ENCODE measurements at regions not wholly inside any gene's neighbourhood (a gene's known extent, or its start where the extent isn't known, plus 50 kb on each side); places are given as distances from the start of the nearest gene placed in this dataset.

- no peaks in the 10 kb centered on the region for H3K9me3 ChIP-seq (ENCODE audit: insufficient read depth, low read depth)
- TF ChIP-seq EZH2 (IDR thresholded peaks at IDR 0.05; ENCODE audit: low read depth) (no peak), CTCF (conservative IDR thresholded peaks at IDR 0.05) (no peak)
- intact Hi-C loops (cut with micrococcal nuclease; ENCODE audit: unreplicated experiment) = no loop called here
- H3K36me3 ChIP-seq (ENCODE audit: low read depth) = no peaks in the 10 kb centered on the region
- no peak overlapping the region for H3K4me3 ChIP-seq
- CTCF ChIA-PET = no interaction called here
- H3K4me2 ChIP-seq = no peak overlapping the region
- H3K79me2 ChIP-seq (ENCODE audit: low read depth) = no peaks in the 10 kb centered on the region
- H3K27me3 ChIP-seq (ENCODE audit: insufficient read depth, low read depth) = no peaks in the 10 kb centered on the region
- no TSS peak for BruUV-seq (replicated peaks)
- no peak overlapping the region for H2AFZ ChIP-seq
- no peaks in the 10 kb centered on the region for H3K9me2 ChIP-seq (ENCODE audit: insufficient read depth)
- DNase-seq = no peak
- H3K27ac ChIP-seq = no peak overlapping the region
- H3F3A ChIP-seq (ENCODE audit: insufficient read depth, low read depth) = no peaks in the 10 kb centered on the region
- POLR2A ChIA-PET (ENCODE audit: unreplicated experiment) = no interaction called here
- H3K4me1 ChIP-seq (replicated peaks; ENCODE audit: insufficient read depth) = no peaks in the 10 kb centered on the region
- H4K20me1 ChIP-seq (ENCODE audit: insufficient read depth) = no peaks in the 10 kb centered on the region
Observed at GRCh38 chr4:89574176-89574575, 262.8 kb downstream of the SNCA start.

GRCh38 chr4:89573656-89574055 is 263.3 kb downstream of the SNCA start:
- Histone ChIP-seq H3K9me2 (ENCODE audit: insufficient read depth) (no peaks in the 10 kb centered on the region), H3K27ac (no peak overlapping the region), H3K9me3 (ENCODE audit: insufficient read depth, low read depth) (no peaks in the 10 kb centered on the region), H3K4me2 (no peak overlapping the region), H3K4me3 (no peak overlapping the region), H3F3A (ENCODE audit: insufficient read depth, low read depth) (no peaks in the 10 kb centered on the region), H3K79me2 (ENCODE audit: low read depth) (no peaks in the 10 kb centered on the region), H3K27me3 (ENCODE audit: insufficient read depth, low read depth) (no peaks in the 10 kb centered on the region), H3K4me1 (replicated peaks; ENCODE audit: insufficient read depth) (no peaks in the 10 kb centered on the region), H3K36me3 (ENCODE audit: low read depth) (no peaks in the 10 kb centered on the region), H4K20me1 (ENCODE audit: insufficient read depth) (no peaks in the 10 kb centered on the region), H2AFZ (no peak overlapping the region)
- TF ChIP-seq CTCF (conservative IDR thresholded peaks at IDR 0.05) (no peak), EZH2 (IDR thresholded peaks at IDR 0.05; ENCODE audit: low read depth) (no peak)
- CTCF ChIA-PET = no interaction called here
- POLR2A ChIA-PET (ENCODE audit: unreplicated experiment) = no interaction called here
- intact Hi-C loops (cut with micrococcal nuclease; ENCODE audit: unreplicated experiment) = no loop called here
- DNase-seq = no peak
- BruUV-seq (replicated peaks) = no TSS peak

GRCh38 chr4:89572224-89572858 is 264.6 kb downstream of the SNCA start:
- H3K4me3 ChIP-seq = no peak overlapping the region
- POLR2A ChIA-PET (ENCODE audit: unreplicated experiment) = no interaction called here
- H3K27ac ChIP-seq = no peak overlapping the region
- H3K79me2 ChIP-seq (ENCODE audit: low read depth) = no peaks in the 10 kb centered on the region
- H2AFZ ChIP-seq = no peak overlapping the region
- TF ChIP-seq CTCF (conservative IDR thresholded peaks at IDR 0.05) = no peak
- no peak for TF ChIP-seq EZH2 (IDR thresholded peaks at IDR 0.05; ENCODE audit: low read depth)
- no peaks in the 10 kb centered on the region for H3F3A ChIP-seq (ENCODE audit: insufficient read depth, low read depth)
- H3K4me1 ChIP-seq (replicated peaks; ENCODE audit: insufficient read depth) = no peaks in the 10 kb centered on the region
- CTCF ChIA-PET = no interaction called here
- BruUV-seq (replicated peaks) = no TSS peak
- DNase-seq = no peak
- no peaks in the 10 kb centered on the region for H3K36me3 ChIP-seq (ENCODE audit: low read depth)
- intact Hi-C loops (cut with micrococcal nuclease; ENCODE audit: unreplicated experiment) = no loop called here
- no peaks in the 10 kb centered on the region for H3K9me3 ChIP-seq (ENCODE audit: insufficient read depth, low read depth)
- H3K27me3 ChIP-seq (ENCODE audit: insufficient read depth, low read depth) = no peaks in the 10 kb centered on the region
- H4K20me1 ChIP-seq (ENCODE audit: insufficient read depth) = no peaks in the 10 kb centered on the region
- no peak overlapping the region for H3K4me2 ChIP-seq
- no peaks in the 10 kb centered on the region for H3K9me2 ChIP-seq (ENCODE audit: insufficient read depth)
